MM.1S (cell line): ENCODE measurements at regions not wholly inside any gene's neighbourhood (a gene's known extent, or its start where the extent isn't known, plus 50 kb on each side); places are given as distances from the start of the nearest gene placed in this dataset.

Source experiments
- DNase-seq: peaks from one replicate; pipeline ENCODE4 v3.0.0-alpha.2; 2015
- H2AFZ ChIP-seq: fragments of 300-600 bp; sonication (generic); 2 replicates; pipeline ENCODE4 v1.6.0; 2016; ENCODE audit warnings: antibody characterized with exemption, low read length
- H3F3A ChIP-seq: fragments of 300-600 bp; sonication (generic); 2 replicates; pipeline ENCODE4 v1.6.1; 2016; ENCODE audit warnings: mild to moderate bottlenecking, antibody characterized with exemption, low read length, moderate library complexity, mixed read lengths; ENCODE audit not compliant: insufficient read depth
- H3K27ac ChIP-seq: fragments of 300-600 bp; sonication (generic); 2 replicates; pipeline ENCODE4 v1.5.1; 2016; ENCODE audit warnings: mild to moderate bottlenecking, low read length
- H3K27me3 ChIP-seq: fragments of 300-600 bp; sonication (generic); replicated peaks from 2 replicates; pipeline ENCODE4 v1.6.0; 2016; ENCODE audit warnings: low read length; ENCODE audit not compliant: insufficient read depth
- H3K36me3 ChIP-seq: fragments of 300-600 bp; sonication (generic); replicated peaks from 2 replicates; pipeline ENCODE4 v1.6.1; 2016; ENCODE audit warnings: mild to moderate bottlenecking, low read length, mixed read lengths; ENCODE audit not compliant: insufficient read depth
- H3K4me1 ChIP-seq: fragments of 300-600 bp; sonication (generic); 2 replicates; pipeline ENCODE4 v1.6.1; 2016; ENCODE audit warnings: low read length, mixed read lengths
- H3K4me2 ChIP-seq: fragments of 300-600 bp; sonication (generic); 2 replicates; pipeline ENCODE4 v1.6.0; 2016; ENCODE audit warnings: low read depth, low read length
- H3K4me3 ChIP-seq: fragments of 300-600 bp; sonication (generic); 2 replicates; pipeline ENCODE4 v1.5.1; 2016; ENCODE audit warnings: low read length, mixed read lengths
- H3K79me2 ChIP-seq: fragments of 300-600 bp; sonication (generic); 2 replicates; pipeline ENCODE4 v1.6.1; 2016; ENCODE audit warnings: mixed run types, low read length, mixed read lengths
- H3K9ac ChIP-seq: fragments of 300-600 bp; sonication (generic); 2 replicates; pipeline ENCODE4 v1.6.1; 2016; ENCODE audit warnings: low read length, mixed read lengths
- H3K9me2 ChIP-seq: fragments of 300-600 bp; sonication (generic); replicated peaks from 2 replicates; pipeline ENCODE4 v1.6.1; 2016; ENCODE audit warnings: mild to moderate bottlenecking, low read length, mixed read lengths; ENCODE audit not compliant: insufficient read depth
- H3K9me3 ChIP-seq: fragments of 300-600 bp; sonication (generic); replicated peaks from 2 replicates; pipeline ENCODE4 v1.6.1; 2016; ENCODE audit warnings: mild to moderate bottlenecking, low read length, mixed read lengths; ENCODE audit not compliant: insufficient read depth
- H4K20me1 ChIP-seq: fragments of 300-600 bp; sonication (generic); 2 replicates; pipeline ENCODE4 v1.6.1; 2016; ENCODE audit warnings: mild to moderate bottlenecking, low read length, moderate library complexity, mixed read lengths; ENCODE audit not compliant: insufficient read depth
- CTCF ChIP-seq: fragments of 300-600 bp; sonication (generic); IDR thresholded peaks from 2 replicates; pipeline ENCODE4 v1.5.1; 2016; ENCODE audit warnings: antibody characterized with exemption, low read length, mixed read lengths
- EZH2 ChIP-seq: fragments of 300-600 bp; sonication (generic); optimal IDR thresholded peaks from 2 replicates; pipeline ENCODE3; 2017; ENCODE audit warnings: low read depth, mild to moderate bottlenecking, antibody characterized with exemption, low read length, mixed read lengths
- EZH2phosphoT487 ChIP-seq: fragments of 300-600 bp; sonication (generic); IDR thresholded peaks from 2 replicates; pipeline ENCODE4 v1.6.1; 2018; ENCODE audit warnings: antibody characterized with exemption, low read length

GRCh38 chr18:25962919-25963318 is 127.5 kb downstream of the SS18 start:
- Histone ChIP-seq H3K79me2 (no peaks in the 10 kb centered on the region), H2AFZ (no peak overlapping the region), H3F3A (no peaks in the 10 kb centered on the region), H4K20me1 (no peaks in the 10 kb centered on the region), H3K36me3 (no peaks in the 10 kb centered on the region), H3K27me3 (no peaks in the 10 kb centered on the region), H3K9ac (no peak overlapping the region), H3K27ac (no peak overlapping the region), H3K9me3 (no peaks in the 10 kb centered on the region), H3K4me2 (no peak overlapping the region), H3K9me2 (no peaks in the 10 kb centered on the region), H3K4me1 (peaks cover 9% of the 10 kb centered on the region; the same call in 1 of the 2 replicates), H3K4me3 (no peak overlapping the region)
- DNase-seq = no peak
- TF ChIP-seq EZH2 (no peak), EZH2phosphoT487 (no peak), CTCF (no peak)

- Histone ChIP-seq H3K36me3 (no peaks in the 10 kb centered on the region), H3K4me2 (0 out of 2 replicates have a peak overlapping the region, but pooled peaks have one; percentile 2), H3K9me2 (no peaks in the 10 kb centered on the region), H3K4me3 (no peak overlapping the region), H3F3A (no peaks in the 10 kb centered on the region), H4K20me1 (no peaks in the 10 kb centered on the region), H3K27ac (no peak overlapping the region), H3K9me3 (no peaks in the 10 kb centered on the region), H3K9ac (no peak overlapping the region), H3K27me3 (no peaks in the 10 kb centered on the region), H2AFZ (no peak overlapping the region), H3K79me2 (no peaks in the 10 kb centered on the region), H3K4me1 (peaks cover 9% of the 10 kb centered on the region; the same call in 1 of the 2 replicates)
- DNase-seq = peak; percentile 54
- TF ChIP-seq EZH2phosphoT487 (no peak), EZH2 (no peak), CTCF (no peak)
Observed at GRCh38 chr18:25962176-25962575, 128.2 kb downstream of the SS18 start.

GRCh38 chr18:25957017-25957416 is 133.4 kb downstream of the SS18 start:
- H3K36me3 ChIP-seq = no peaks in the 10 kb centered on the region
- H3K9me3 ChIP-seq = no peaks in the 10 kb centered on the region
- H3K9ac ChIP-seq = no peak overlapping the region
- H3K4me1 ChIP-seq = peaks cover 7% of the 10 kb centered on the region
- H3K27ac ChIP-seq = no peak overlapping the region
- H3F3A ChIP-seq = no peaks in the 10 kb centered on the region
- no peaks in the 10 kb centered on the region for H3K79me2 ChIP-seq
- H3K4me3 ChIP-seq = no peak overlapping the region
- H3K27me3 ChIP-seq = no peaks in the 10 kb centered on the region
- no peaks in the 10 kb centered on the region for H4K20me1 ChIP-seq
- no peak for TF ChIP-seq CTCF
- TF ChIP-seq EZH2phosphoT487 = no peak
- TF ChIP-seq EZH2 = no peak
- no peak overlapping the region for H2AFZ ChIP-seq
- no peak for DNase-seq
- no peak overlapping the region for H3K4me2 ChIP-seq
- no peaks in the 10 kb centered on the region for H3K9me2 ChIP-seq
